ENCODE measurements at regions not wholly inside any gene's neighbourhood (a gene's known extent, or its start where the extent isn't known, plus 50 kb on each side); places are given as distances from the start of the nearest gene placed in this dataset.

- WGBS (ENCODE audit: insufficient coverage, low coverage, low lambda C conversion rate, missing lambda C conversion rate) = 69% methylated on average over 1 of the region's 1 CpG
- no peak for DNase-seq
- Histone ChIP-seq H3K27me3 (no peaks in the 10 kb centered on the region), H3K4me1 (no peaks in the 10 kb centered on the region), H3K36me3 (no peaks in the 10 kb centered on the region), H3K4me3 (no peak overlapping the region), H3K27ac (no peak overlapping the region), H3K9me3 (no peaks in the 10 kb centered on the region)
- no peak for TF ChIP-seq CTCF (IDR thresholded peaks at IDR 0.05)
- no peak for TF ChIP-seq POLR2A (IDR thresholded peaks at IDR 0.05)
- no peak for ATAC-seq
- intact Hi-C loops (cut with DNase I) = no loop called here
These were observed 842.9 kb upstream of the ADGRL4 start for GRCh38 chr1:79849388-79849787.

- DNase-seq = no peak
- Histone ChIP-seq H3K27me3 (no peaks in the 10 kb centered on the region), H3K9me3 (no peaks in the 10 kb centered on the region), H3K36me3 (no peaks in the 10 kb centered on the region), H3K27ac (no peak overlapping the region), H3K4me1 (no peaks in the 10 kb centered on the region), H3K4me3 (no peak overlapping the region)
- no peak for TF ChIP-seq POLR2A (IDR thresholded peaks at IDR 0.05)
- ATAC-seq = no peak
- intact Hi-C loops (cut with DNase I) = no loop called here
These were observed 841.8 kb upstream of the ADGRL4 start for GRCh38 chr1:79848316-79848715.

GRCh38 chr1:79847700-79848099 is 841.2 kb upstream of the ADGRL4 start:
- Histone ChIP-seq H3K9me3 (no peaks in the 10 kb centered on the region), H3K36me3 (no peaks in the 10 kb centered on the region), H3K27me3 (no peaks in the 10 kb centered on the region), H3K4me1 (no peaks in the 10 kb centered on the region), H3K4me3 (no peak overlapping the region), H3K27ac (no peak overlapping the region)
- intact Hi-C loops (cut with DNase I) = no loop called here
- ATAC-seq (no peak), DNase-seq (no peak)
- TF ChIP-seq CTCF (IDR thresholded peaks at IDR 0.05) (no peak), POLR2A (IDR thresholded peaks at IDR 0.05) (no peak)
- no CpG with 5 or more reads among the region's 5 CpGs for WGBS (ENCODE audit: insufficient coverage, low coverage, low lambda C conversion rate, missing lambda C conversion rate)

GRCh38 chr1:79845936-79846335 is 839.4 kb upstream of the ADGRL4 start:
- intact Hi-C loops (cut with DNase I) = no loop called here
- Histone ChIP-seq H3K27me3 (no peaks in the 10 kb centered on the region), H3K27ac (no peak overlapping the region), H3K36me3 (no peaks in the 10 kb centered on the region), H3K4me3 (no peak overlapping the region), H3K4me1 (no peaks in the 10 kb centered on the region), H3K9me3 (no peaks in the 10 kb centered on the region)
- ATAC-seq = no peak
- WGBS (ENCODE audit: insufficient coverage, low coverage, low lambda C conversion rate, missing lambda C conversion rate) = 60% methylated on average over 1 of the region's 1 CpG
- TF ChIP-seq CTCF (IDR thresholded peaks at IDR 0.05) (no peak), POLR2A (IDR thresholded peaks at IDR 0.05) (no peak)
- DNase-seq = no peak

- ATAC-seq (no peak), DNase-seq (no peak)
- H3K36me3 ChIP-seq = no peaks in the 10 kb centered on the region
- 61% methylated on average over 4 of the region's 4 CpGs for WGBS (ENCODE audit: insufficient coverage, low coverage, low lambda C conversion rate, missing lambda C conversion rate)
- no peak overlapping the region for H3K4me3 ChIP-seq
- H3K4me1 ChIP-seq = no peaks in the 10 kb centered on the region
- H3K9me3 ChIP-seq = no peaks in the 10 kb centered on the region
- intact Hi-C loops (cut with DNase I) = no loop called here
- H3K27me3 ChIP-seq = no peaks in the 10 kb centered on the region
- H3K27ac ChIP-seq = no peak overlapping the region
- TF ChIP-seq POLR2A (IDR thresholded peaks at IDR 0.05) = no peak
- TF ChIP-seq CTCF (IDR thresholded peaks at IDR 0.05) = no peak
These were observed 836.3 kb upstream of the ADGRL4 start for GRCh38 chr1:79842811-79843210.

All from right lobe of liver (tissue), 6 donors.